ENCODE measurements at regions not wholly inside any gene's neighbourhood (a gene's known extent, or its start where the extent isn't known, plus 50 kb on each side); places are given as distances from the start of the nearest gene placed in this dataset.

- intact Hi-C loops (cut with DNase I) = no loop called here
- Histone ChIP-seq H3K36me3 (no peaks in the 10 kb centered on the region), H3K27me3 (no peaks in the 10 kb centered on the region), H3K9me3 (no peaks in the 10 kb centered on the region), H3K4me1 (ENCODE audit: insufficient read depth) (no peaks in the 10 kb centered on the region), H3K27ac (no peak overlapping the region), H3K4me3 (no peak overlapping the region)
- TF ChIP-seq POLR2A (IDR thresholded peaks at IDR 0.05) (no peak), EP300 (IDR thresholded peaks at IDR 0.05) (no peak), CTCF (IDR thresholded peaks at IDR 0.05) (no peak)
- WGBS, 3 donors = 49 to 73% (median 70%) methylated on average over 1 of the region's 1 CpG
- no peak for DNase-seq
Measured at GRCh38 chr2:180787330-180787729, 193.1 kb upstream of the UBE2E3 start.

- no peak for DNase-seq
- Histone ChIP-seq H3K27ac (no peak overlapping the region), H3K36me3 (no peaks in the 10 kb centered on the region), H3K27me3 (no peaks in the 10 kb centered on the region), H3K9me3 (no peaks in the 10 kb centered on the region), H3K4me1 (ENCODE audit: insufficient read depth) (no peaks in the 10 kb centered on the region), H3K4me3 (no peak overlapping the region)
- WGBS, 3 donors = 90 to 96% (median 93%) methylated on average over 2 of the region's 2 CpGs
- intact Hi-C loops (cut with DNase I) = no loop called here
- no peak for TF ChIP-seq CTCF (IDR thresholded peaks at IDR 0.05)
- no peak for TF ChIP-seq EP300 (IDR thresholded peaks at IDR 0.05)
- no peak for TF ChIP-seq POLR2A (IDR thresholded peaks at IDR 0.05)
Measured at GRCh38 chr2:180781276-180781675, 199.1 kb upstream of the UBE2E3 start.

- TF ChIP-seq POLR2A (IDR thresholded peaks at IDR 0.05) (no peak), CTCF (IDR thresholded peaks at IDR 0.05) (no peak), EP300 (IDR thresholded peaks at IDR 0.05) (no peak)
- Histone ChIP-seq H3K9me3 (no peaks in the 10 kb centered on the region), H3K36me3 (no peaks in the 10 kb centered on the region), H3K27me3 (no peaks in the 10 kb centered on the region), H3K4me3 (no peak overlapping the region), H3K27ac (no peak overlapping the region), H3K4me1 (ENCODE audit: insufficient read depth) (no peaks in the 10 kb centered on the region)
- WGBS, 3 donors = 92 to 94% (median 93%) methylated on average over 5 of the region's 5 CpGs
- DNase-seq = no peak
- intact Hi-C loops (cut with DNase I) = no loop called here
Measured at GRCh38 chr2:180778291-180778690, 202.1 kb upstream of the UBE2E3 start.

GRCh38 chr2:180776921-180777320 lies 203.5 kb upstream of the UBE2E3 start:
- intact Hi-C loops (cut with DNase I) = no loop called here

More at GRCh38 chr2:180776921-180777320, 203.5 kb upstream of the UBE2E3 start:
- no peak overlapping the region for H3K27ac ChIP-seq
- H3K9me3 ChIP-seq = no peaks in the 10 kb centered on the region
- no peaks in the 10 kb centered on the region for H3K36me3 ChIP-seq
- no peak for DNase-seq
- no peak overlapping the region for H3K4me3 ChIP-seq
- H3K27me3 ChIP-seq = no peaks in the 10 kb centered on the region
- TF ChIP-seq EP300 (IDR thresholded peaks at IDR 0.05) (no peak), CTCF (IDR thresholded peaks at IDR 0.05) (no peak), POLR2A (IDR thresholded peaks at IDR 0.05) (no peak)
- no peaks in the 10 kb centered on the region for H3K4me1 ChIP-seq (ENCODE audit: insufficient read depth)
